H1 (cell line): ENCODE measurements at regions not wholly inside any gene's neighbourhood (a gene's known extent, or its start where the extent isn't known, plus 50 kb on each side); places are given as distances from the start of the nearest gene placed in this dataset.

Experiments used
- CTCF ChIA-PET: fragments of 300-600 bp; sonication (Branson Sonifier 250); formaldehyde crosslinking; loops from one replicate; lab custom pipeline; 2021; ENCODE audit not compliant: partially characterized antibody; lab: Charles Lee
- POLR2A ChIA-PET: fragments of 300-600 bp; sonication (Branson Sonifier 250); formaldehyde crosslinking; loops from one replicate; lab custom pipeline; 2021; ENCODE audit warnings: inconsistent platforms; ENCODE audit not compliant: partially characterized antibody; lab: Charles Lee
- DNase-seq, 2 experiments: peaks; one replicate each; pipeline versions ENCODE4 v3.0.0 to v3.0.0-alpha.2; 2010 to 2022; ENCODE audit warnings: low spot score in 2 of 2, low read depth in 1 of 2, mixed read lengths in 1 of 2
- FAIRE-seq: peaks from 2 replicates; lab custom pipeline; 2011; peaks lifted over from hg19 to GRCh38; lab: Jason Lieb, UNC
- H2AFZ ChIP-seq: 2 replicates; pipeline ENCODE4 v1.8.1; 2012; ENCODE audit warnings: low read length, inconsistent platforms
- H2AK5ac ChIP-seq: 2 replicates; pipeline ENCODE4 v1.6.1; 2013; ENCODE audit warnings: low read depth, low read length
- H2BK120ac ChIP-seq: replicated peaks from 2 replicates; pipeline ENCODE3; 2013; ENCODE audit warnings: low read depth, low read length, inconsistent platforms
- H2BK12ac ChIP-seq: 2 replicates; pipeline ENCODE4 v1.6.1; 2013; ENCODE audit warnings: low read depth, low read length
- H2BK15ac ChIP-seq: 2 replicates; pipeline ENCODE4 v1.6.1; 2013; ENCODE audit warnings: low read length
- H2BK20ac ChIP-seq: 2 replicates; pipeline ENCODE4 v1.6.1; 2013; ENCODE audit warnings: low read length
- H2BK5ac ChIP-seq: 2 replicates; pipeline ENCODE4 v1.6.1; 2013; ENCODE audit warnings: low read depth, low read length
- H3K14ac ChIP-seq: 2 replicates; pipeline ENCODE4 v1.6.1; 2013; ENCODE audit warnings: inconsistent platforms; ENCODE audit not compliant: insufficient read length
- H3K18ac ChIP-seq: 2 replicates; pipeline ENCODE4 v1.6.1; 2013; ENCODE audit warnings: low read length; ENCODE audit errors: extremely low read depth
- H3K23ac ChIP-seq: 2 replicates; pipeline ENCODE4 v1.6.1; 2013; ENCODE audit warnings: inconsistent platforms; ENCODE audit not compliant: insufficient read length
- H3K23me2 ChIP-seq: 2 replicates; pipeline ENCODE4 v1.6.1; 2013; ENCODE audit warnings: low read depth, low read length
- H3K27ac ChIP-seq: 2 replicates; pipeline ENCODE4 v1.6.1; 2011; ENCODE audit warnings: low read depth, low read length, inconsistent platforms
- H3K27me3 ChIP-seq, 4 experiments: replicated peaks in 1 of 4; 1 replicate in 1 of 4; 2 replicates in 3 of 4; pipeline versions ENCODE4 v1.6.1 to v1.8.1; 2011 to 2013; ENCODE audit warnings: low read length in 3 of 4, mild to moderate bottlenecking in 3 of 4, inconsistent platforms in 2 of 4, mixed read lengths in 2 of 4, moderate library complexity in 1 of 4; ENCODE audit not compliant: control insufficient read depth in 3 of 4, insufficient read depth in 3 of 4; ENCODE audit errors: extremely low read depth in 1 of 4
- H3K36me3 ChIP-seq, 4 experiments: 2 replicates each; pipeline versions ENCODE4 v1.6.1 to v1.8.1; 2011 to 2013; ENCODE audit warnings: mild to moderate bottlenecking in 4 of 4, low read length in 3 of 4, moderate library complexity in 2 of 4, control low read depth in 1 of 4, inconsistent platforms in 1 of 4; ENCODE audit not compliant: insufficient read depth in 4 of 4, control insufficient read depth in 2 of 4
- H3K4ac ChIP-seq: replicated peaks from 2 replicates; pipeline ENCODE3; 2013; ENCODE audit warnings: low read length, low read depth, mixed read lengths, inconsistent platforms; ENCODE audit not compliant: insufficient read length
- H3K4me1 ChIP-seq, 4 experiments: replicated peaks in 1 of 4; 1 replicate in 1 of 4; 2 replicates in 3 of 4; pipeline versions ENCODE4 v1.6.1 to v1.8.1; 2011 to 2013; ENCODE audit warnings: low read length in 3 of 4, inconsistent platforms in 2 of 4, mixed read lengths in 1 of 4; ENCODE audit not compliant: insufficient read depth in 4 of 4, control insufficient read depth in 3 of 4
- H3K4me2 ChIP-seq, 2 experiments: 2 replicates each; pipeline versions ENCODE4 v1.6.1 to v1.8.1; 2011 to 2013; ENCODE audit warnings: low read depth in 2 of 2, low read length in 2 of 2, control low read depth in 1 of 2, inconsistent platforms in 1 of 2, mild to moderate bottlenecking in 1 of 2; ENCODE audit not compliant: insufficient read depth in 1 of 2
- H3K4me3 ChIP-seq, 4 experiments: fragments of 200-600, 300-600 bp in 1 of 4; sonication (generic), shearing (Covaris generic), sonication (Bioruptor Twin) in 1 of 4; 2 replicates each; pipeline versions ENCODE4 v1.5.1 to v1.8.1; 2011 to 2016; ENCODE audit warnings: low read length in 4 of 4, low read depth in 3 of 4, control low read depth in 2 of 4, inconsistent platforms in 2 of 4, mild to moderate bottlenecking in 2 of 4, mixed read lengths in 1 of 4, moderate library complexity in 1 of 4; ENCODE audit not compliant: insufficient read depth in 2 of 4; ENCODE audit errors: extremely low read depth in 1 of 4
- H3K56ac ChIP-seq: replicated peaks from 2 replicates; pipeline ENCODE3; 2013; ENCODE audit warnings: low read depth, mild to moderate bottlenecking, mixed read lengths, low read length, inconsistent platforms; ENCODE audit not compliant: insufficient read length
- H3K79me1 ChIP-seq: 2 replicates; pipeline ENCODE4 v1.6.1; 2013; ENCODE audit warnings: low read depth, low read length, control low read depth
- H3K79me2 ChIP-seq, 2 experiments: 2 replicates each; pipeline versions ENCODE4 v1.6.1 to v1.8.1; 2012 to 2013; ENCODE audit warnings: low read length in 2 of 2, mild to moderate bottlenecking in 2 of 2, inconsistent platforms in 1 of 2; ENCODE audit not compliant: insufficient read depth in 2 of 2, control insufficient read depth in 1 of 2
- H3K9ac ChIP-seq, 4 experiments: replicated peaks in 1 of 4; 1 replicate in 1 of 4; 2 replicates in 3 of 4; pipeline versions ENCODE4 v1.6.1 to v1.8.1; 2011 to 2013; ENCODE audit warnings: low read depth in 3 of 4, low read length in 3 of 4, control low read depth in 2 of 4, mild to moderate bottlenecking in 2 of 4, moderate library complexity in 2 of 4, inconsistent platforms in 1 of 4; ENCODE audit errors: extremely low read depth in 1 of 4
- H3K9me3 ChIP-seq, 2 experiments: 2 replicates each; pipeline versions ENCODE4 v1.6.1 to v1.8.1; 2012 to 2013; ENCODE audit warnings: mild to moderate bottlenecking in 2 of 2, moderate library complexity in 2 of 2, control low read depth in 1 of 2, inconsistent platforms in 1 of 2, low read depth in 1 of 2, low read length in 1 of 2, mixed read lengths in 1 of 2; ENCODE audit not compliant: insufficient read depth in 2 of 2
- H4K20me1 ChIP-seq, 2 experiments: replicated peaks in 1 of 2; 2 replicates each; pipeline versions ENCODE3 to v1.8.1; 2011 to 2013; ENCODE audit warnings: inconsistent platforms in 2 of 2, low read length in 2 of 2, mild to moderate bottlenecking in 1 of 2; ENCODE audit not compliant: insufficient read depth in 2 of 2, control insufficient read depth in 1 of 2
- H4K5ac ChIP-seq: 2 replicates; pipeline ENCODE4 v1.6.1; 2013; ENCODE audit warnings: low read length, low read depth, mixed read lengths, inconsistent platforms; ENCODE audit not compliant: insufficient read length
- H4K8ac ChIP-seq: 2 replicates; pipeline ENCODE4 v1.8.0; 2013; ENCODE audit warnings: mild to moderate bottlenecking, moderate library complexity, low read length, inconsistent platforms; ENCODE audit not compliant: insufficient read depth; ENCODE audit errors: extremely low read depth
- H4K91ac ChIP-seq: replicated peaks from 2 replicates; pipeline ENCODE3; 2013; ENCODE audit warnings: low read length, mixed read lengths, inconsistent platforms; ENCODE audit not compliant: insufficient read length
- ATF2 ChIP-seq: IDR thresholded peaks from 2 replicates; pipeline ENCODE4 v1.6.1; 2012; ENCODE audit warnings: low read length, inconsistent platforms
- CEBPB ChIP-seq: IDR thresholded peaks from 2 replicates; pipeline ENCODE4 v1.6.1; 2012; ENCODE audit warnings: low read depth, low read length
- EP300 ChIP-seq, 2 experiments: IDR thresholded peaks; 1 replicate in 1 of 2; 2 replicates in 1 of 2; pipeline ENCODE4 v1.6.1; 2011 to 2012; ENCODE audit warnings: low read depth in 2 of 2, low read length in 2 of 2, mild to moderate bottlenecking in 2 of 2, borderline replicate concordance in 1 of 2, inconsistent platforms in 1 of 2, moderate library complexity in 1 of 2
- FOSL1 ChIP-seq: IDR thresholded peaks from 2 replicates; pipeline ENCODE4 v1.6.1; 2011; ENCODE audit warnings: mild to moderate bottlenecking, low read depth, low read length, moderate library complexity; ENCODE audit not compliant: insufficient read depth
- HDAC2 ChIP-seq, 2 experiments: fragments of 300-600 bp in 1 of 2; sonication (generic) in 1 of 2; IDR thresholded peaks; 2 replicates each; pipeline ENCODE4 v1.6.1; 2011 to 2012; ENCODE audit warnings: low read depth in 2 of 2, low read length in 2 of 2, mild to moderate bottlenecking in 2 of 2, moderate library complexity in 2 of 2, borderline replicate concordance in 1 of 2, inconsistent platforms in 1 of 2
- HDAC6 ChIP-seq: IDR thresholded peaks from one replicate; pipeline ENCODE4 v1.7.1; 2012; ENCODE audit warnings: low read depth, mild to moderate bottlenecking, inconsistent platforms, low read length, moderate library complexity
- JUN ChIP-seq: IDR thresholded peaks from 2 replicates; pipeline ENCODE4 v1.6.1; 2011; ENCODE audit warnings: low read depth, mild to moderate bottlenecking, improper control_type of control experiment, low read length
- JUND ChIP-seq: IDR thresholded peaks from 2 replicates; pipeline ENCODE4 v1.6.1; 2011; ENCODE audit warnings: mild to moderate bottlenecking, improper control_type of control experiment, low read length
- RBBP5 ChIP-seq: IDR thresholded peaks from 2 replicates; pipeline ENCODE4 v1.7.1; 2012; ENCODE audit warnings: low read depth, mild to moderate bottlenecking, inconsistent platforms, low read length, moderate library complexity, borderline replicate concordance
- SP2 ChIP-seq: IDR thresholded peaks from 2 replicates; pipeline ENCODE4 v1.6.1; 2012; ENCODE audit warnings: mild to moderate bottlenecking, low read length, inconsistent platforms
- SRF ChIP-seq: IDR thresholded peaks from 2 replicates; pipeline ENCODE4 v1.6.1; 2011; ENCODE audit warnings: mild to moderate bottlenecking, low read depth, low read length, moderate library complexity
- USF2 ChIP-seq: IDR thresholded peaks from 2 replicates; pipeline ENCODE4 v1.6.1; 2011; ENCODE audit warnings: low read length, improper control_type of control experiment
- YY1 ChIP-seq: IDR thresholded peaks from 2 replicates; pipeline ENCODE4 v1.6.1; 2011; ENCODE audit warnings: low read depth, mild to moderate bottlenecking, low read length

- POLR2A ChIA-PET, result no interaction called here
- TF ChIP-seq JUN (no peak), ATF2 (no peak), CEBPB (no peak), HDAC6 (no peak), USF2 (no peak), SP2 (no peak), JUND (no peak), FOSL1 (no peak), EP300 (IDR thresholded peaks at IDR 0.05; ENCODE audit: borderline replicate concordance in 1 of 2, low read depth in 2 of 2, low read length in 2 of 2) (no peak), SRF (no peak), YY1 (no peak), HDAC2 (IDR thresholded peaks at IDR 0.05; ENCODE audit: borderline replicate concordance in 1 of 2, low read depth in 2 of 2, low read length in 2 of 2) (no peak), RBBP5 (no peak)
These were observed 161.6 kb upstream of the PDE4D start for GRCh38 chr5:60055168-60055567.

More at GRCh38 chr5:60055168-60055567, 161.6 kb upstream of the PDE4D start:
- Histone ChIP-seq H3K14ac (no peak overlapping the region), H2BK5ac (no peak overlapping the region), H3K4ac (no peak overlapping the region), H4K5ac (no peak overlapping the region), H3K18ac (no peak overlapping the region), H3K9ac (no peak overlapping the region), H3K4me3 (no peak overlapping the region), H4K91ac (no peak overlapping the region), H2AFZ (no peak overlapping the region), H3K9me3 (no peaks in the 10 kb centered on the region; a peak in 1 of 4 replicates), H3K4me1 (no peaks in the 10 kb centered on the region), H2BK120ac (no peak overlapping the region), H3K27me3 (no peaks in the 10 kb centered on the region), H2BK12ac (no peak overlapping the region), H4K8ac (no peak overlapping the region), H4K20me1 (no peaks in the 10 kb centered on the region), H2AK5ac (no peak overlapping the region), H2BK20ac (no peak overlapping the region), H3K79me1 (no peaks in the 10 kb centered on the region), H3K27ac (no peak overlapping the region), H3K23ac (no peak overlapping the region), H2BK15ac (no peak overlapping the region), H3K23me2 (no peaks in the 10 kb centered on the region), H3K4me2 (no peak overlapping the region), H3K56ac (no peak overlapping the region), H3K36me3 (no peaks in the 10 kb centered on the region), H3K79me2 (no peaks in the 10 kb centered on the region)
- DNase-seq (no peak), FAIRE-seq (no peak)
- CTCF ChIA-PET, result interaction anchor here (0.6 kb wide), 1 partner anchor 146 kb away, joined by 3 read pairs; no protein-coding TSS in a partner anchor
